WI38 (cell line): ENCODE measurements at regions not wholly inside any gene's neighbourhood (a gene's known extent, or its start where the extent isn't known, plus 50 kb on each side); places are given as distances from the start of the nearest gene placed in this dataset.

Source experiments
- H3K4me3 ChIP-seq: 2 replicates; pipeline ENCODE4 v1.5.1; 2011; ENCODE audit warnings: low read depth, mild to moderate bottlenecking, control low read depth, low read length
- CTCF ChIP-seq: IDR thresholded peaks from 2 replicates; pipeline ENCODE4 v1.5.1; 2012; ENCODE audit warnings: low read depth, mild to moderate bottlenecking, control low read depth, low read length

GRCh38 chr13:53907891-53908290, 879.3 kb downstream of the OLFM4 start:
- no peak for TF ChIP-seq CTCF
- no peak overlapping the region for H3K4me3 ChIP-seq

DNA sequence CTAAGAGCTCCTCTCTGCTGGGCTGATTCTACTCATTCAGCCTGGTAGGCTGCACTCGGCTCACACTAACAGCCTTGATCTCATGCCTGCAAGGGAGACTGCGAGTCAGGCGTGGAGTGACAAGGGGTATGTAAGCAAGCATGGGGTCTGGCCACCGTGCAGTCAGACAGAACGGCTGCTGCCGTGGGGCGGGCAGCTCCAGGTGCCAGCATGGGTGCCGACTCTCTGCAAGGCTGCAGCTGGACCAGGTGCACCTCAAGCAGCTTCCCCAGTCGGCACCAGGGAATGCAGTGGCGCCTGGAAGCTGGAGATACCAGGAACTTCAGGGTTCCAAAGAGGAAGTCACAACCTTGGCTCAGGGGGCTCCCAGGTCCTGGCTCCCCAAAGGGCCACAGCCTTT, 892.3 kb downstream of the OLFM4 start:
- no peak for TF ChIP-seq CTCF
- H3K4me3 ChIP-seq, result no peak overlapping the region

DNA sequence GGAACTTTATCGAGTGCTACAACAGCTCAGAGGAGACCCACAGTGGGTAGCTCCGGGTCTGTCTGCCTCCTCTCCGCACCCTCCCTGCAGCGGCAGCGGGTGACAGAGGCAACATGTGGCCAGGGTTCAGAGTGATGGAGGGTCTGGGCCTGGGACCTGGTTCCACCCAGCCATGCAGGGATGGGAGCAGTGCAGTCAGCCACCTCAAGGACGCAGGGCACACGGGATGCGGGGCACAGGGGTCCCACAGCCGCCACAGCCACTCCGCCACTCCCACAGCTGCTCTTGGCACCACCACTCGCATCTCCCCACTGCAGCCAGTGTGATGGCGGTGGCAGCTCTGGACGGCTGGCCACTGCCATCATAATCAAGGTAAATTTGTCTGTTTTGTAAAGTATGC, 892.9 kb downstream of the OLFM4 start:
- TF ChIP-seq CTCF, result no peak
- H3K4me3 ChIP-seq, result no peak overlapping the region

DNA sequence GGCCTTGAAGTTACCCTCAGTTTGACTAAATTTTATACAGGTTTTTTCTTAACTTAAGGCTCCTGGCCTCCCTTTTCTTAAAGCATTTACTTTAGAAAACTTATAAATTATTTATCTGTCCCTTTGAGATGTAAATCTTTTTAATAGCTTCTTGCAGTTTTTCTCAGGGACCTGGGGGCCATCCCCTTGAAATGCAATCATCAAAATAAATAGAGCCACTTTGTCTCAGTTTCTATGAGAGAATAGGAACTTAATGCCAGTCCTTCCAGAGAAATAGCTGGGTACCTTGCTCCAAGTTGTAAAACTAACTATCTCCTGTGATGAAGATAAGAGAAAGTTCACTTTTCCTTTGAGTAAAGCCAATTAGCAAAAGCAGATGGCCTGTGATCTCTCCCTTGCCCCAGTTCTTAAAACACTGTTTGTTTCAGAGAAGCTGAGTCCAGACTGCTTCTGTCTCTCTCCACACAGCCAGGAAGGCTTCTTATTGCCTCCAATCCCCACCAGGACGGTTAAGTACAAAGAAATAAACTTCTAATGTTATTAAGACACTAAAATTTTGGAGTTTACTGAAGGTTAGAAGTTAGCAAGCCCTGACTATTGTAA, 913.1 kb downstream of the OLFM4 start:
- no peak for TF ChIP-seq CTCF
- no peak overlapping the region for H3K4me3 ChIP-seq

DNA sequence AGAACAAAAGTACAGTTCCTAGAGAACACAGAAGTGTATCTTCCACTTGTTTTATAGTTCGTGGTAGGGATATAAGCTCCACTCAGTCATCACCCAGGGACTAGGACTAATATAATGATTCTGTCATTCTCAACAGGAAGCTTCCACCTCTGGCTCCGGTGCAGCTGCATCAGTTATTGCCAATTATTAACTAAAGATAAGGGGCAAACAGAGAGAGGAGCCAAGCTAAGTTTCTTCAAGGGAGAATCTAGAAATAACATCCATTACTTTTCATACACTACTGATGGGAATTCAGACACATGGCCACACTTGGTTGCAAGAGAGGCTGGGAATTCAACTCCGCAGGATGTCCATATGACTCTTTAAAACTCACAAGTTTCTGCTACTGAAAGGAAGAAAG, 917.9 kb downstream of the OLFM4 start:
- no peak for TF ChIP-seq CTCF
- no peak overlapping the region for H3K4me3 ChIP-seq

- H3K4me3 ChIP-seq, result no peak overlapping the region
- no peak for TF ChIP-seq CTCF
Measured at GRCh38 chr13:53953183-53953582, 924.6 kb downstream of the OLFM4 start.
